NCI-H345 treated with DMSO at 0.1 percent for 48 hours (cell line): ENCODE measurements at regions not wholly inside any gene's neighbourhood (a gene's known extent, or its start where the extent isn't known, plus 50 kb on each side); places are given as distances from the start of the nearest gene placed in this dataset.

Source experiments
- DNase-seq: peaks from one replicate; lab custom pipeline; 2025; ENCODE audit not compliant: unreplicated experiment; lab: John Stamatoyannopoulos, UW

GRCh38 chr4:100849319-100849718 lies 331.5 kb upstream of the EMCN start:
- DNase-seq: no peak

DNA sequence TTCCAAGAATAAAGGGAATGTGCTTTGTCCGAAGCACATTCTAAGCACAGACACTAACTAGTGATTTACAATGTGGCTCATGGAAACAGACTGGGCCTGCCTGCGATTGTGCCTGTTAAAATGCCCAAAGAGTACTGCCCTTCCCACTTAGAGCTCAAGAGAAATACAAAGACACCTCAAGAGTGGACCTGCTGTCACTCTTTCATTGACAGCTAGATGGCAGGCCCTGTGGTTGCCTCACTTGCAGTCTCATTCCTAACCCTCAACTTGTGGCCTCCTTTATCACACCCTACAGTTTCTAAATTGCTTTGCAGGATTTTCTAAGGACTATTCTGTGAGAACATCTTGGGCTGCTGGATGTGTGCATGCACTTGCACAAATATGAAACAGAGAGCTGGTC lies 331.0 kb upstream of the EMCN start:
- DNase-seq: no peak

DNA sequence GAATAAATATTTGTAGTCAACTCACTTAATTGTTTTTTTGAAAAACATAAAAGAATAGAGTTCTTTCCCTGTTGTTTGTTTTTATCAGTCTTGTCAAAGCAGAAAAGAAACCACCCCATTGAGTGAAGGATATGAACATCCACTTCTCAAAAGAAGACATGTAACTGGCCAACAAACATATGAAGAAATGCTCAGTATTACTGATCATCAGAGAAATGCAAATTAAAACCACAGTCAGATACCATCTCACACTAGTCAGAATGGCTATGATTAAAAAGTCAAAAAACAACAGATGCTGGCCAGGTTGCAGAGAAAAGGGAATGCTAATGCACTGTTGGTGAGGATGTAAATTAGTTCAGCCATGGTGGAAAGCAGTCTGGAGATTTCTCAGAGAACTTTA lies 326.1 kb upstream of the EMCN start:
- no peak for DNase-seq

- no peak for DNase-seq
Observed at GRCh38 chr4:100842856-100843255, 325.0 kb upstream of the EMCN start.

DNA sequence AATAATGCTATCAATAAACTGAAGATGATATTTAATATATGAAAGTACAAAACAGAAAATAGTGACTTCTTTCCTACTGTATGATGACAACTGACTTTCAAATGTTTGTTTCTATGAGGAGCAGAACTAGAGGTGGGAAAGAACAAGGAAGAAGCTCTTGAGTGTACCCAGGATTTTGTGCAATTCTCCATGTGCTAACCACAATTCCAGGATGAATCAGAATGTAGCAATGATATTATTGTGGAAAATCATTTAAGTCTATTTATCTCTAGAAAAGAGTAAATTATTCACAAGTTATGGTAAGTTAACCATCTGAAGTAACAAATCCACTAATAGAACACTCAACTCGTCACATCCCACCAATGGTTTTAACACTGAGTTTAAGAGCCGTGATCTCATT lies 324.1 kb upstream of the EMCN start:
- DNase-seq: no peak

- no peak for DNase-seq
Observed at GRCh38 chr4:100839712-100840111, 321.9 kb upstream of the EMCN start.

GRCh38 chr4:100838286-100838685 lies 320.5 kb upstream of the EMCN start:
- DNase-seq: no peak

DNA sequence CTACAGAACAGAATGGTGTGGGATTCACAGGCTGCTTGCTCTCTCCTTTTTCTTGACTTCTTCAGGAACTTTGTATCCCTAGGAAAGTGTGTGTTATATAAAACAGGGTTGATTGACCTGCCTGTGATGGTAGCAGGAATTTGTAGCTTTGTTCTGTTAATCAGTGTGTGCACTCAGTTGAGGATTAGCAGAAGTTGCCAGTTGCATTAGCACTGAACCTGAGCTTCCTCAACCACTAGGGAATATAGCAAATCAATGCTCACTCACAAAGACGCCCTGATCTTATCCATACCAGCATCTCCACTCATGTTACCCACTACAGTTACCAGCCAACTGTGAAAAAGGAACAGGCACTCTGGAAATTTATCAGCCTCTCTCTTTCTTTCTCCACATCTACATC lies 319.1 kb upstream of the EMCN start:
- no peak for DNase-seq

DNA sequence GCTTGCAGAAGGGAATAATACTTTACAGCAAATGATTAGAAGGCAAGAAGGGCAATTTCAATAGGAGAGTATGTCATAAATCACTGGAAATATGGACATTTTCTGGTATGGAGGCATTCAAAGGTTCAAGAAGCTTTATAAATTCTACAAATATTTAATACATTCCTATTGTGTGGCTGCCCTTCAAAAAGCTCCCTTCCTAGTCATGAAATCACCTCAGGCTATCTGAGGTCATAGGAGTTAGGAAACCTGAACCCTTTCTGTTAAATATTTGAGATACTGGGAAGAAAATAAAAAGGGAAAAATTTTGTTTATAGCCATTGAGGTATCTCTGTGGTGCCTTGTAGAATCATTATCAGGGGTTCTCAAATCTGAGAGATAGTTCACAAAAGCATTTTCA lies 316.8 kb upstream of the EMCN start:
- DNase-seq: no peak

DNA sequence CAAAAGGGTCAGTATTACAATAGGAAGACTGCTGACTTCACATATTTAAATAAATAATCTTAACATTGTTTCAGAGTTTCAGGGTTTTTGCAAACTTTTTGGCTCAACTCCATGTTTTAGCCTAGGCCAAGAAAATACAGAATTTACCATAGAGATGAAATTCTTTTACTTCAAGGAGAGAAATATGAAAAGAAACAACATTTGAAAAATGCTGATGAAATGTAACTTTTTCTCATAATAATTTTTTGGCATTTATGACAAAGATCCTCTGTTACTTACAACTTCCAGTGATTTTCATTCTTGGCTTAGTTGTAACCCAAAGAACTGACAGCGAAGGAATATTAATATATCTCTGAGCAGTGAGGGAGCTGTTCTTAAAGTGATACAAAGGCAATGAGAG lies 316.1 kb upstream of the EMCN start:
- DNase-seq: no peak

- no peak for DNase-seq
Observed at GRCh38 chr4:100828986-100829685, 311.3 kb upstream of the EMCN start.

GRCh38 chr4:100828364-100828763 lies 310.5 kb upstream of the EMCN start:
- DNase-seq: no peak

DNA sequence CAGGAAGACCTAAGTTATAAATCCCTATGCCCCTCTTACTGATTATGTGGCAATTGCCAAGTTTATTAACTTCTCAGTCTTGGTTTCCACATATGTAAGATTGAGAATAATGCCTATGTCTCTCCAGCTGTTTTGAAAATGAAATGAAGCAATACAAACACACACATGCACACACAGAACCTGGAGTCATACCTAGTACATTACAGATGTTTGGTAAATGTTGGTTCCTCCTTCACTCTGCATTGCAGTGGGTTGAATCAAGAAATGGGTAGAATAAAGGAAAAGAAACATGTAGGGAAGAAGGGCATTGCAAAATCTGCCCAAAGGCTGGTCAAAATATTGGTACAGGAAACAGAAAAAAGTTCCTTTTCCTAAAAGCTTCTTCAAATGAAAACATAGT lies 309.9 kb upstream of the EMCN start:
- DNase-seq: no peak

GRCh38 chr4:100826808-100827548 lies 309.2 kb upstream of the EMCN start:
- DNase-seq: no peak

GRCh38 chr4:100826067-100826466 lies 308.2 kb upstream of the EMCN start:
- no peak for DNase-seq

DNA sequence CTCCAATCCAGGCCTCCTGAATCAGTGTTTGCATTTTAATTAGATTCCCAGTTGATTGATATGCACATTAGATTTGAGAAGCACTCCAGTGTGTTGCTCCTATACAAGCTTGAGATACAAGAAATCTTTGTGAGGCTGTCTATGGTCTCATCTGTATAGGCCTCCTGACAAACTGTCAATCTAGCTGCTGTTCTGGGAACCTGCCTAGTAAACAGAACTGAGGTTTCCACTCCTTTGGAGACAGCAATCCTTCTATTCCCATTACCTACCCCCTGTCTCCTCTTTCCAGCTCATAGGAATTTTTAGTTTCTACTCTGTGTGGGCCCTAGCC lies 306.1 kb upstream of the EMCN start:
- no peak for DNase-seq

DNA sequence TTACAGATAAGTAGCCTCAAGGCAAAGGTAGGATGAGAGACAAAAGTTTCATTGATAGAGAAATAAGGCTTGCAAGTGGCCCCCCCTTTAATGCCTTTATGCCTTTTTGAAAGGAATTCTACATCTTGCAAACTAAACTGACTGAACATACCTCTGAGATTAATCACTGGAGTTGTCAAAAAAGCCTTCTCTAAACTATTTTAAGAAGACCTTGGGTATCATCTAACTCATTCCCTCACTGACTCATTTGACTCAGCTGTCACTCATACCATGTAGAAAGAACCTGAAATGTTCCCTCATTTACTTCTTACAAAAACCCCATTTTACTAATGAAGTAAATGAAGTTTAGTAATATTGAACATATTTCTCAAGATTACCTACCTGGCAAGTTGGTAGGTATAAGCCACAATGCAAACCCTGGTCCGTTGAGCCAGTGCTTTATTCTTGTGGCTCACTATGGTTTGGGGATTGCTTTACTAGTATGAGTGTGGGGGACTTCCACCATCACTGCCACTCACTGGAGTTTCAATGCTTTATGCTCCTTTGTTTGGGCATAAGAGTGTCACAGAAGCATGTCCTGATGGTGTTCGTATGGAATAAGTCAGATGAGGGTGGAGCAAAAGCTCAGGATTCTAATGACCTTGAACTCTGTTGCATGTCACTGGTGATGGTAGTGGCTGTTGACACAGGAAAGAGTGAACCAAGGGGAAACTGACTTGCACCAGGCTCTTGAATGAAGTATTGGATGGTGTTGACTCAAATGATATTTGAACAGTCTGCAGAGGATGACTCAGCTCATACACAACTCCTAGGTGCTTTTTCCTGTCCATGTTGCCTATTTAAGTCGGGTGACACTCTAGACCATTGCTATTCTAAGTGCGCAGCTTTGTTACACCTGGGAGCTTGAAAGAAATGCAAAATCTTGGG lies 305.5 kb upstream of the EMCN start:
- no peak for DNase-seq

- DNase-seq: no peak
Observed at GRCh38 chr4:100820249-100820648, 302.4 kb upstream of the EMCN start.

DNA sequence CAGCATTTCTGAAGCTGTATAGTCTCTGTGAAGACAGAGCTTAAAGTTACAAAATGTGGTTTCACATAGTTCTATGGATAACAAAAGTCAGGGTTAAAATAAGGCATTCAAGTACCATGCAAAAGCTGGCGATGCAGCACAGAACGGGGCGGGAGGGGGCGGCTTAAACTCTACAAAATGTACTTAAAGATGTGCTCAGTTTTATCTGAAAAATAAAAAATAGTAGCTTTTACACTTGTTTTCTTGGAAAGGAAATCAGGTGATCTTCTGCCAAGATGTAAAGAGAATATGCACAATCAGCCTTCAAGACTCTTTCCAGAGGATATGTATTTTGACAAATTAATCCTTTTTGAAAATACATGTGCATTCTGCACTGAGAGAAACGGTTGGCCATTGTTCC lies 301.7 kb upstream of the EMCN start:
- no peak for DNase-seq

- no peak for DNase-seq
Observed at GRCh38 chr4:100816436-100817045, 298.7 kb upstream of the EMCN start.

DNA sequence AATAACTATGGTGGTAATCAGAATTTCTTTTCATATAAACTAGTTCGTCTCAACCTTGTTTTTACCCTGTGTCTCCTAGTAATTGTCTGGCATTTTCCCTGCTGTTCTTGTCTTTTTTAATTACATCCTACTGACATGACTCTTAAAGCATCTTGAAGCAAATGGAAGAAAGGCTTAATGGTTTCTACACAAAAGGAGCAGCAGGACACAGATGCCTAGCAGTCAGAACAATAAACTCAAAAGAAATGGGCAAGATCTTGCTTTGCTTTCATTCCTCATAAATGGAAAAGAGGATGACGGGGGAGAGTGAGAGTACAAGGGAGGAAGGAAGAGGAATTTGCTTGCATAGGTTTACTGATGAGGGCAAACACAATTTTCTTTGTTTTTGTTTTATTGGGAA lies 293.2 kb upstream of the EMCN start:
- DNase-seq: no peak

- no peak for DNase-seq
Observed at GRCh38 chr4:100809506-100809905, 291.7 kb upstream of the EMCN start.
